GM12878 (cell line): ENCODE measurements at regions not wholly inside any gene's neighbourhood (a gene's known extent, or its start where the extent isn't known, plus 50 kb on each side); places are given as distances from the start of the nearest gene placed in this dataset.

ENCODE experiments used
- E2F4 ChIP-seq: IDR thresholded peaks from 2 replicates; pipeline ENCODE4 v1.6.1; 2012; ENCODE audit warnings: low read depth, low read length, improper control_type of control experiment
- HSF1 ChIP-seq: fragments of 150-350 bp; IDR thresholded peaks from 2 replicates; pipeline ENCODE4 v1.6.1; 2014; ENCODE audit warnings: mild to moderate bottlenecking, low read depth, low read length
- PAX5 ChIP-seq: IDR thresholded peaks from 2 replicates; pipeline ENCODE4 v1.6.1; 2011; ENCODE audit warnings: low read depth, low read length, borderline replicate concordance
- RAD21 ChIP-seq: IDR thresholded peaks from 2 replicates; pipeline ENCODE4 v1.6.1; 2011; ENCODE audit warnings: mild to moderate bottlenecking, low read depth, low read length, moderate library complexity; ENCODE audit not compliant: insufficient read depth
- ZBED1 ChIP-seq: IDR thresholded peaks from 2 replicates; pipeline ENCODE4 v1.6.1; 2016; ENCODE audit warnings: borderline replicate concordance
- ZBTB33 ChIP-seq: fragments of 450-650 bp; IDR thresholded peaks from 2 replicates; pipeline ENCODE4 v1.6.1; 2017; ENCODE audit warnings: mild to moderate bottlenecking
- TF ChIP-seq, protein P1 (sequence below): fragments of 450-650 bp; formaldehyde crosslinking; IDR thresholded peaks from 2 replicates; pipeline ENCODE4 v1.4.0; 2020; ENCODE audit warnings: mild to moderate bottlenecking, moderate library complexity
- TF ChIP-seq, protein P2 (sequence below): fragments of 450-650 bp; formaldehyde crosslinking; IDR thresholded peaks from 2 replicates; pipeline ENCODE4 v1.4.0; 2022; ENCODE audit warnings: mild to moderate bottlenecking, moderate library complexity

DNA sequence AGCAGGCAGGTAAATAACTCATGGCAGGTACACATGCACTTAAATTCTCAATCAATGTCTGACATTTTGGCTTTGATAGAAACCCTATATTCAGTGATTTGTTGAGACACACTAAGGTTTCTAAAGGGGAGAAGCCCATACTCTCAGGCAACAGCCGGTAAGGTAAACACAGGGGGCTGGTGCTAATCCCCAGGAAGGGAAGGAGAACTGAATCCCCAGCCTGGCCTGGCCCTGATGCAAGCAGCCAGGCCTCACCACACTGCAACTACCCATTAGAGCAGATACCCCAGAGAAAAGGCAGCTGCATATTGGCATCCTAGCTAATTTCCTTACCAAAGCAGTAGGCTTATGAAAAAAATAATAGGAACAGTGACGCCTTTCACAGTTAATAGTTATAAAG is 116.5 kb upstream of the LRRC7 start (continued):
- TF ChIP-seq, protein P1, sequence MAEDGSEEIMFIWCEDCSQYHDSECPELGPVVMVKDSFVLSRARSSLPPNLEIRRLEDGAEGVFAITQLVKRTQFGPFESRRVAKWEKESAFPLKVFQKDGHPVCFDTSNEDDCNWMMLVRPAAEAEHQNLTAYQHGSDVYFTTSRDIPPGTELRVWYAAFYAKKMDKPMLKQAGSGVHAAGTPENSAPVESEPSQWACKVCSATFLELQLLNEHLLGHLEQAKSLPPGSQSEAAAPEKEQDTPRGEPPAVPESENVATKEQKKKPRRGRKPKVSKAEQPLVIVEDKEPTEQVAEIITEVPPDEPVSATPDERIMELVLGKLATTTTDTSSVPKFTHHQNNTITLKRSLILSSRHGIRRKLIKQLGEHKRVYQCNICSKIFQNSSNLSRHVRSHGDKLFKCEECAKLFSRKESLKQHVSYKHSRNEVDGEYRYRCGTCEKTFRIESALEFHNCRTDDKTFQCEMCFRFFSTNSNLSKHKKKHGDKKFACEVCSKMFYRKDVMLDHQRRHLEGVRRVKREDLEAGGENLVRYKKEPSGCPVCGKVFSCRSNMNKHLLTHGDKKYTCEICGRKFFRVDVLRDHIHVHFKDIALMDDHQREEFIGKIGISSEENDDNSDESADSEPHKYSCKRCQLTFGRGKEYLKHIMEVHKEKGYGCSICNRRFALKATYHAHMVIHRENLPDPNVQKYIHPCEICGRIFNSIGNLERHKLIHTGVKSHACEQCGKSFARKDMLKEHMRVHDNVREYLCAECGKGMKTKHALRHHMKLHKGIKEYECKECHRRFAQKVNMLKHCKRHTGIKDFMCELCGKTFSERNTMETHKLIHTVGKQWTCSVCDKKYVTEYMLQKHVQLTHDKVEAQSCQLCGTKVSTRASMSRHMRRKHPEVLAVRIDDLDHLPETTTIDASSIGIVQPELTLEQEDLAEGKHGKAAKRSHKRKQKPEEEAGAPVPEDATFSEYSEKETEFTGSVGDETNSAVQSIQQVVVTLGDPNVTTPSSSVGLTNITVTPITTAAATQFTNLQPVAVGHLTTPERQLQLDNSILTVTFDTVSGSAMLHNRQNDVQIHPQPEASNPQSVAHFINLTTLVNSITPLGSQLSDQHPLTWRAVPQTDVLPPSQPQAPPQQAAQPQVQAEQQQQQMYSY (CRISPR knock-in tag), result no peak
- no peak for TF ChIP-seq HSF1
- TF ChIP-seq RAD21, result no peak
- TF ChIP-seq ZBTB33, result no peak
- no peak for TF ChIP-seq ZBED1
- TF ChIP-seq PAX5, result no peak
- TF ChIP-seq, protein P2, sequence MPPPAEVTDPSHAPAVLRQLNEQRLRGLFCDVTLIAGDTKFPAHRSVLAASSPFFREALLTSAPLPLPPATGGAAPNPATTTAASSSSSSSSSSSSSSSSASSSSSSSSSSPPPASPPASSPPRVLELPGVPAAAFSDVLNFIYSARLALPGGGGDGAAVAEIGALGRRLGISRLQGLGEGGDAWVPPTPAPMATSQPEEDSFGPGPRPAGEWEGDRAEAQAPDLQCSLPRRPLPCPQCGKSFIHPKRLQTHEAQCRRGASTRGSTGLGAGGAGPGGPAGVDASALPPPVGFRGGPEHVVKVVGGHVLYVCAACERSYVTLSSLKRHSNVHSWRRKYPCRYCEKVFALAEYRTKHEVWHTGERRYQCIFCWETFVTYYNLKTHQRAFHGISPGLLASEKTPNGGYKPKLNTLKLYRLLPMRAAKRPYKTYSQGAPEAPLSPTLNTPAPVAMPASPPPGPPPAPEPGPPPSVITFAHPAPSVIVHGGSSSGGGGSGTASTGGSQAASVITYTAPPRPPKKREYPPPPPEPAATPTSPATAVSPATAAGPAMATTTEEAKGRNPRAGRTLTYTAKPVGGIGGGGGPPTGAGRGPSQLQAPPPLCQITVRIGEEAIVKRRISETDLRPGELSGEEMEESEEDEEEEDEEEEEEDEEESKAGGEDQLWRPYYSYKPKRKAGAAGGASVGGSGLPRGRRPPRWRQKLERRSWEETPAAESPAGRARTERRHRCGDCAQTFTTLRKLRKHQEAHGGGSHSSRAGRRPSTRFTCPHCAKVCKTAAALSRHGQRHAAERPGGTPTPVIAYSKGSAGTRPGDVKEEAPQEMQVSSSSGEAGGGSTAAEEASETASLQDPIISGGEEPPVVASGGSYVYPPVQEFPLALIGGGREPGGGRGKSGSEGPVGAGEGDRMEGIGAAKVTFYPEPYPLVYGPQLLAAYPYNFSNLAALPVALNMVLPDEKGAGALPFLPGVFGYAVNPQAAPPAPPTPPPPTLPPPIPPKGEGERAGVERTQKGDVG (CRISPR knock-in tag), result no peak
- TF ChIP-seq E2F4, result no peak
